Renal cortex interstitium (tissue), 11 donors: ENCODE measurements at regions not wholly inside any gene's neighbourhood (a gene's known extent, or its start where the extent isn't known, plus 50 kb on each side); places are given as distances from the start of the nearest gene placed in this dataset.

Experiments used
- DNase-seq, 11 donors: peaks; one replicate each; pipeline ENCODE4 v3.0.0-alpha.2; 2013; ENCODE audit warnings: low read depth in 9 of 11, low spot score in 4 of 11; ENCODE audit errors: extremely low read depth in 1 of 11

DNA sequence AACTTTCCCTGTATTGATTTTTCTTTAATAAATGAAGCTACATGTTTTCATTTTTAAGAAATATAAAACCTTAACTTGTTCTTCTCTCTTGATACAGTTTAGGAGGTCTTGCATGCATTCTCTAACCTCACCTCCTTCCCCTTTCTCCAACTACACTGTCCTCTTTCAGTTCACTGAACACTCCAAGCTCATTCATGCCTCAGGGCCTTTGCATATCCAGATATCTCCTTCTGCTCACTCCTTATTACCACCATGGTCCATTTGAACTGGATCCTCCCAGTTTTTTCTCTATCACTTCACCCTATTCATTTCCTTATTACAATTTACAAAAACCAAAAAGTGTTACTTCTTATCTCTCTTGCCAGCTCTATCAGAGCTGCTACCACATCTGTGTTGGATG lies 242.9 kb upstream of the PLEKHG7 start:
- DNase-seq, result no peak

DNA sequence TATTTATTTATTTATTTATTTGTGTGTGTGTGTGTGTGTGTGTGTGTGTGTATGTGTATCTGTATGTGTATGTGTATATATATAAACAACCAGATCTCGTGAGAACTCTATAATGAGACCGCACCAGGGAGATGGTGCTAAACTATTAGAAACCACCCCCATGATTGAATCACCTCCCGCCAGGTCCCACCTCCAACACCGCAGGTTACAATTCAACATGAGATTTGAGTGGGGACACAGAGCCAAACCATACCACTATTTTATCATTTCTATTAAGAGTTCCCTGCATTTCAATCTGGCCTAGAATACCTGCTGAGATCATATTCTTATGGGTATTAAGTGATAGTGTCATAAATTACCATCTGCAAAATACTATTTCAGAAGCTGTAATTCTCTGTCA lies 243.8 kb upstream of the PLEKHG7 start:
- no peak for DNase-seq

DNA sequence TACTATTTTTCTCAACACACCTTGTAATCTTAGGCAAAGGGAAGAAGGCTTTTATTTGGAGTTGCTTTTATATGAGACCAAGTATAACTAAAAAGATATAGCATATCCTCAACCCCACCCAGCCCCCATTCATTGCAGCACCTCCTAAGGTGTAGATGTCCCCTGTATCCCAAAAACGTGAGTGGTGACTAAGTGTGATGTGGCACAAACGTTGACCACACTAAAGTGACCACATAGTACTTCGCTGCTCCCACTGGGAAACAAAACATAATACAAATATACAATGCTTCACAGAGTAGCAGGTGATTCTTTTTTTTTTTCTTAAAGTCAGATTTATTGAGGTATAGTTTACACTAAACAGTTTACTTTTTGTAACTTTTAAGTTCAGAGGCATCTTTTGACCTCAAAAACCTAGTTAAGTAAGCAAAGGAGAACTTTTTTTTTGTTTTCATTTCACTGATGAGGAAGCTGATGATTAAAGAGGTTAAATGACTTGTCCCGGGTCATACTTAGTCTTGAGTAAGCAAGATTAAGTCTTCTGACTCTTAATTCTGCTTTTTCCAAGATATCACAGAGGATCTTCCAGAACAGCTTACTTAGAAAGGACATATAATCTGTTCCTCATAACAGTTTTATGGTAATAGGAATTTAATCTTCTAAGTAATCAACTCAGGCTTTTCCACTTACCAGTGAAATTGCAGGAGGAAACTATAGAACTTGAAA lies 245.2 kb upstream of the PLEKHG7 start:
- no peak for DNase-seq

DNA sequence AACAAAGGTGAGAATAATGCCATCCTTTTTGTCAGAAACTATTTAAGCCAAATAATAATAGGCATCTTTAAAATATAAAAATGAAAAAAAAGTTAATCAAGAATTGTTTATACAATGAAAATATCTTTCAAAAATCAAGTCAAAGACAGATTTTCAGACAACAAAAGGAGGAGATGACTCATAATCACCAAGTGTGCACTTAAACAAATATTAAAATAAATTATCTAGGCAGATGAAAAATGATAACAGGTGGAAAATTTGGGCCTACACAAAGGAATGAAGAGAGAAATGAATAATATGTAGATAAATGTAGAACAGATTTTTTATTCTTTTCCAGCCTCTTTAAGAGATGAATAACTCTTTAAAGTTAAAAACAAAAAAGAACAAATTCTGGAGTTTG lies 250.0 kb upstream of the PLEKHG7 start:
- no peak for DNase-seq

DNA sequence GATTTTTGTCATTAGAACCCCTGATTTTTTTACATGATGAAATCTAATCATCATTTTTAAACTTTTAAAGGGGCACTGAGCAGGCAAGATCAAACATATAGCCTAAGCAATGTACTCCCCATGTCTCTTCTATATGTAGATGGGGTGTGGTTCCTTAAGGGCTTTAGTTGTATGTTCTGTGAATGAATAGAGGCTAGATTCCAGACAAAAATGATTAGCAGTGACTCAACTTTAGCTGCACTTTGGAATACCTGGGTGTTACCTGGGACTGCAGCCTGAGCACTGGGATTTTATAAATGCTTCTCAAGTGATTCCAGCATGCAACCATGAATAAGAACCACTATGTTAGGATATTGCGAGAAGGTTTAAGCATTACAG lies 256.7 kb upstream of the PLEKHG7 start:
- DNase-seq, result no peak

DNA sequence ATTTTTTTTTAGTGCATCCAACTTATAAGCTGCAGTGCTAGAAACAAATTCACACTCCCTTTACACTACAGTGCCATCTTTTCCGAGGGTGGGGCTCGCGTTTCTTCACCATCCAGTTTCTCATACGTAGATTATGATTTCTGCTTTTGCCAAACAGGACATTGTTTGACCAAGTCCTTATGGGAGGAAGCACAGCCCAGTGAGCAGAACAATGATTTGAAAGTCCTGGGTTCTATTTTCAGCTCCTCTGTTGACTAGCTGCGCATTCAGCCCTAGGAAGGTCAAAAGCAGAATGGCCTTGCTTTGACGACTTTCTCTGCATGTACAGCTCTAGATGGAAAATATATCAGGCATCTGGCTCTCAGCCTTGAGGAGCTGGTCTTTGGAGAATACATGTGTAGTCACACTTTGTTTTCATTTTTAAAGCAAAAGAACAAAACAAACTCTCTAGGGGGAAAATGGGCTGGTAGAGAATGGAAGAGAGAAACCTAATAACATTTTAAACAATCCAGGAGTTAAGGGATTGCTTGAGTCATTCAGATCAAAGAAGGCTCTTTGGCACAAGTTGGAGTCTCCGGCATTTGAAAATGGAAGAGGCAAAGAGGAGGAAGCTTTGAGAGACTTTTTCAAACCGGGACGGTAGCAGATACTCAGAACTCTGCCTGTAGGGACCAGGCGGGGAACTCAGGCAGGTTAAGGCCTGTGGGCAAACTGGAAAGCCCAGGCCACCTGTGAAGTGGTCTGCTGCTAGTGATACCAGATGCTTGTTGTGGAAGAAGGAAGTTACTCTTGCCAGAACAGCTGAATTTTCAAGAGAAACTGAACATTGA lies 257.3 kb upstream of the PLEKHG7 start:
- no peak for DNase-seq

GRCh38 chr12:92444763-92445162 lies 258.0 kb upstream of the PLEKHG7 start:
- DNase-seq, result no peak

DNA sequence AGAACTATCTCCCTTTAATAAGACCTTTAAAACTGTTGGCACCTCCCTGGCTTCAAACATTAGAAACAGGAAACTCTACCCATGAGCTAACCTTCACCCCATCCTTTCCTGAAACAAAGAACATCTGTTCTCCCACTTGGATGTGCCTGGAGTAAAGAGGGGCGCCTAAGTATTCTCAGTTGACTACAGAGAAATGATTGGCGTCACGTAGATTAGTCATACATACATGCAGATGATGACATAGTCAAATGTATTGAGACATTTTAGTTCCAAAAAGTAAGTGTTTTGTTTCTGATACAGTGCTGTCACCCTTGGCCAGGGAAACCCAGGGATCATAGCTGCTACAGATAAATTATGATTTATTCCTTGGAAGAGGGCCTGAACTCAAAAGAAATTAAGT lies 260.0 kb upstream of the PLEKHG7 start:
- no peak for DNase-seq

DNA sequence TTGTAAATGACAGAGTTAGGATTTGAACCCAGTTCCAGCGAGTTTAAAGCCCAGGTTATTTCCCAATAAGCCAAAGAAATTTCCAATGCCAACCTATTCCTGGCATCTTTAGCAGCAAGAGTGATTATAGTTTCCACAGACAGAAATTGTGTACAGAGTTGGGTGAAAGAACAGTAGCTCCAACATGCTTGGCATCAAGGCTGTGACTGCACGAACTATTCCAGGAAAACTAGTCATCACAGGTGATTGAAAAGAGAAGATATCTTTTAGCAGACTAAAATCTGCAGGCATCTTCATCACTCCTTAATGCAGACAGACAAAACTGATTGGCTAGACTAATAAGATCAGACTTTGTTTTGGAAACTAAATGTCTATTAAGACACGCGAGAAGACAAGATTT lies 262.7 kb upstream of the PLEKHG7 start:
- no peak for DNase-seq

GRCh38 chr12:92439420-92439805 lies 263.4 kb upstream of the PLEKHG7 start:
- DNase-seq, result no peak

DNA sequence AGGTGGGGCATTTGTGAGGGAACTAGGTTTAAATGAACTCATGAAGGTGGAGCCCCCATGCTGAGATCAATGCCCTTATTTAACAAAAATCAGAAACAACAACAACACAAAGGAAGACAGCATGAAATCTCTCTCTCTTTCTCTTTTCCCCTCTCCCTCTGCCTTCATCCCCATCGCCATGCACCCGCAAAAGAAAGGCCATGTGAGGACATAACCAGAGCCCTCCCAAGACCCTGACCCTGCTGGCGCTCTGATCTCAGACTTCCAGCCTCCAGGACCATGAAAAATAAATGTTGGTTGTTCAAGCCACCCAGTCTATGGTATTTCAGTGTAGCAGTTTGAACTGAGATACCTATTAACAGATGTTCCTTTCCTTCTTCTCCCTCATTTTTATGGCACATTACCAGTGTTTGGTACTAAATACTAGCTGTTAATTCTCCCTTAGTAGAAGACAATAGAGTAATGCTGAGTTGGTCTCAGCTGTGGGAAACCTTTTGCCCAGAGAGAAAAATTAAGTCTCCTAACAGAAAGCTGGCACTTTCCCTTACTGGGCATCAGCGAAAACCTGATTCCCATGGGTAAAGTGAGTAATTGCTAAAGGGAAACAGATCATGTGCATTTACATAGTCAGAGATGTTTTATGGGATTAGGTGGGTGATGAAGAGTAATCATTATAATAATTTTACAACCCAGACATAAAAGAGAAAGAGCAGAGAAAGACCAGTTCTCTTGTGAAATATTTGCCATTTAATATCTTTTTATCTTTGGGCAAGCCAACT lies 264.0 kb upstream of the PLEKHG7 start:
- no peak for DNase-seq

DNA sequence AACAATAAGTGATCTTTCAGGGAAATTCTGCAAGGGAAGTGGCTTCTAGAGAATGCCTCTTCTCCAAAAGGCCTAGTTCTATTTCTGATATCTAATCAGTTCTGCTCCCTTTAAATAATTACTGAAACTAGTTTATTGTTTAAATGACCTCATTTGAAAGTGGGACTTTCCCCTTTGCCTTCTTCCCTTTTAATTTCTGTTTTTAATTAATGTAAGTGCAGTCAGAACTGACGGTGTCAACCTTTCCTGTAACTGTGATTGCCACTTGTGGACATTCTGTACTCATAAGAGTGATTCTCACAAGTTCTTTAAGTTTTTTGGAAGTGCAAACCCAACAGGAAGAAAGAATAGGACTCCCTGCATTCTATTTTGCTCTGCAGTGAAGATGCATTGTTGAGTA lies 265.3 kb upstream of the PLEKHG7 start:
- no peak for DNase-seq

GRCh38 chr12:92436856-92437255 lies 265.9 kb upstream of the PLEKHG7 start:
- no peak for DNase-seq

- DNase-seq, result no peak
Observed at GRCh38 chr12:92434607-92435025, 268.2 kb upstream of the PLEKHG7 start.

- DNase-seq, result no peak
Observed at GRCh38 chr12:92432724-92433441, 269.9 kb upstream of the PLEKHG7 start.

DNA sequence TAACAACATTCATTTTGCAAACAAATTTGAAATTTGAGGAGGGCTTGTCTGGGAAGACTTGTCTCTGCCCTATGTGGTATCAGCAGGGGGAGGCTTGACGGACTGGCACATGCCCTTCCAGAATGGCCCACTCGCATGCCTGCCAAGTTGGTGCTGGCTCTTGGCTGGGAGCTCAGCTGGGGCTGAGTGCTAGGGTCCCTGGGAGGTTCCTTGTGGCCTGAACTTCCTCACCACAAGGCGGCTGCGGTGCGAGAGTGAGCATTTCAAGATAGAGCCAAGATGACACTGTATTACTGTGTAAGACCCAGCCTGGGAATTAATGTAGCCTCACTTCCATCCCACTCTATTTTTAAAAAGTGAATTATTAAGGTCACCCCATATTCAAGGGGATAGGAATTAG lies 271.6 kb upstream of the PLEKHG7 start:
- no peak for DNase-seq

GRCh38 chr12:92426332-92426731 lies 276.5 kb upstream of the PLEKHG7 start:
- DNase-seq, result no peak

GRCh38 chr12:92425165-92425564 lies 277.6 kb upstream of the PLEKHG7 start:
- DNase-seq, result no peak

DNA sequence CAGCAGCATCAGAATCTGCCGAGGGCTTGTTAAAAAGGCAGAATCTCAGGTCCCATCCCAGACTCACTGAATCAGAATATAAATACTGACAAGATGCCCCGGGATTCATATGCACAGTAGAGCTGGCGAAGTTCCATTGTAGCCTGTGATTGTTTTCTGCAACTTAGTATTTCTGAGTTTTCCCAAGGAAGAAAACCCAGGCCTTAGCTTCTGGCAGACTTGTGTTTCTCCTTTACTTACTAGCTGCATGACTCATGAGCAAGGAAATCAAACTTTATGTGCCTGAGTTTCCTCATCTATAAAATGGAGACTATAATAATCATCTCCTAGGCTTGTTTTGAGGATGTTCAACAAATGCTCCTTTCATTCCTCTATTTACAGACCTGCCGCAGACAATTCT lies 278.5 kb upstream of the PLEKHG7 start:
- DNase-seq, result no peak
